ENCODE measurements at regions not wholly inside any gene's neighbourhood (a gene's known extent, or its start where the extent isn't known, plus 50 kb on each side); places are given as distances from the start of the nearest gene placed in this dataset.

- TF ChIP-seq HINFP (CRISPR knock-in tag; IDR thresholded peaks at IDR 0.05; ENCODE audit: low read depth) (no peak), SRSF1 (optimal IDR thresholded peaks at IDR 0.05; ENCODE audit: low read depth, low read length) (no peak), MNT (IDR thresholded peaks at IDR 0.05) (no peak), NAIF1 (CRISPR knock-in tag; IDR thresholded peaks at IDR 0.05; ENCODE audit: borderline replicate concordance) (no peak), ZNF513 (CRISPR knock-in tag; conservative IDR thresholded peaks at IDR 0.05) (no peak)
Observed at GRCh38 chr17:54738496-54738895, 162.2 kb upstream of the TOM1L1 start.
